NCI-H1694 treated with DMSO at 0.1 percent for 48 hours (cell line): ENCODE measurements at regions not wholly inside any gene's neighbourhood (a gene's known extent, or its start where the extent isn't known, plus 50 kb on each side); places are given as distances from the start of the nearest gene placed in this dataset.
A peak's percentile ranks its signal among the peaks of the same experiment; 100 is the strongest.
"Not testable (repeated sequence)": the region's sequence is repeated elsewhere in the genome, so short reads cannot be mapped to it uniquely, and the experiment has no call there.

Source experiments
- DNase-seq: peaks from one replicate; lab custom pipeline; 2025; lab: John Stamatoyannopoulos, UW

- no peak for DNase-seq
Observed at GRCh38 chr10:84571146-84571545, 242.8 kb downstream of the CCSER2 start.

DNA sequence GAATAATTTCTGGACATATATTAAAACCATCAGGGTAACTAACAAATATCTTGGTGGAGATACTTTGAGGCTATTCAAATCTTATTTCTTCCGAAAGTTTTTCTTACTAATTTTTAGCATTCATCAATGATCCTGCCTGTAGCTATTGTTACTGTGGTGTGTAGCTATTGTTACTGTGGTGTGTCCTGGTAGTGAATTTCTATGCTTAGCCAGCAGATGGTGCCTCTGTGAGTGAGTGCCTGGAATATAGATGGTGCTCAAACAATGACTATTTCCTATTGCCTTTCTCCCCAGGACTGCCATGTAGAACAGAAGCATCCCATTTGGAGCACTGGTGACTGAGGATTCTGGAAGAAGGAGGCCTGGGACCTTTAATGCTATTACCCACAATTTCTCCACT, 245.7 kb downstream of the CCSER2 start:
- DNase-seq: peak; percentile 18

DNA sequence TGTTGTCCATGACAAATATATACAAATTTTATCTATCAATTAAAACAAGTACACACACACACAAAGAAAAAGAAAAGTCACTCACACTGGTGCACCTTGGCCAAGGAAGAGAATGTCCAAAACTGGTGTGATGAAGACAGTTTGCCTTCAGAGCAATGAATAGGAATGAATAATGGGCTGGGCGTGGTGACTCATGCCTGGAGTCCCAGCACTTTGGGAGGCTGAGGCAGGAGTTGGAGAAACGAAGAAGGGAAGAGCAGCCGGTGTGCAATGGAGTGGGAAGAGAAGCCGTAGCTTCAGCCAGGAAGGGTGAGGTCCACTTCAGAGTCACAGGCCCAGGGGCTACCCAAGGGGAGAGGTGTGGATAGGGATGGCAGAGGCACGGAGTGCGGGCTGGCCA, 253.6 kb downstream of the CCSER2 start:
- DNase-seq: no peak

DNA sequence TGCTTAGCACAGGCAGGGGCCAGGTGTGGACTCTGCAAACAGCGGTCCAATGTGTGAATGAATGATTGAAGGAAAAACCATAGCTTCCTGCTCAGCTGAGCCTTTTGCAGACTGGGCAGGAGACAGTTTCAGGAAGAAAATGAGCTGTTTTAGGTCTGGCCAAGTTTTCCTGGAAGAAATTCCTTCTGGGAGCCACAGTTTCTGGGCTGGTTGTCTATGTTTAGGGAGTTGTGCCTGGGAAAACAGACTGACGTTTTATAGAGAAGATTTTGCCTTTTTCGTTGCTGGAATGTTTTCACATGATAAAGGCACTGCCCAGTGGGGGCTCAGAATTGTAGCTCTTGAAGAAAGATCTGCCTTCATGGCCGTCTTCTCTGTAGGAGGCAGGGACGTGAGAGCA, 255.1 kb downstream of the CCSER2 start:
- DNase-seq: no peak

DNA sequence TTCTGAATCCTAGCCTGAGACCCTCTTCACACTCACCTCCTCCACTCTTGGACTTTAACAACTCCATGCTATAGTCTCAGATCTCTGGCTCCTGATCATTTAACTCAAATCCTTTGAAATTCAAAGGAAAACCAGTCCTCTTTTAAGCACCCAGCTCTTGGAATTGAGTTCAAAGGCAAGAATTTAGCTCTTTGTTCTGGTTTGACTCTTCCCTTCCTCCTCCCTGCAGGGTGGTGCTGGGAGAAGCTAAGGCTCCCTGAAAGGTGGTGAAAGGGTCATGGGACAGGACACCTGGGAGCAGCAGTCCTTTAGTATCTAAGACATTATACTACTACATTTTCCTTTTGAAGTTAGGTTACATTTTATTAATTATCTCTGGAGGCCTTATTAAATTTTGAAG, 259.4 kb downstream of the CCSER2 start:
- DNase-seq: no peak

GRCh38 chr10:84588426-84588825, 260.0 kb downstream of the CCSER2 start:
- no peak for DNase-seq

GRCh38 chr10:84588971-84589370, 260.6 kb downstream of the CCSER2 start:
- DNase-seq: no peak

GRCh38 chr10:84589526-84590205, 261.3 kb downstream of the CCSER2 start:
- no peak for DNase-seq

DNA sequence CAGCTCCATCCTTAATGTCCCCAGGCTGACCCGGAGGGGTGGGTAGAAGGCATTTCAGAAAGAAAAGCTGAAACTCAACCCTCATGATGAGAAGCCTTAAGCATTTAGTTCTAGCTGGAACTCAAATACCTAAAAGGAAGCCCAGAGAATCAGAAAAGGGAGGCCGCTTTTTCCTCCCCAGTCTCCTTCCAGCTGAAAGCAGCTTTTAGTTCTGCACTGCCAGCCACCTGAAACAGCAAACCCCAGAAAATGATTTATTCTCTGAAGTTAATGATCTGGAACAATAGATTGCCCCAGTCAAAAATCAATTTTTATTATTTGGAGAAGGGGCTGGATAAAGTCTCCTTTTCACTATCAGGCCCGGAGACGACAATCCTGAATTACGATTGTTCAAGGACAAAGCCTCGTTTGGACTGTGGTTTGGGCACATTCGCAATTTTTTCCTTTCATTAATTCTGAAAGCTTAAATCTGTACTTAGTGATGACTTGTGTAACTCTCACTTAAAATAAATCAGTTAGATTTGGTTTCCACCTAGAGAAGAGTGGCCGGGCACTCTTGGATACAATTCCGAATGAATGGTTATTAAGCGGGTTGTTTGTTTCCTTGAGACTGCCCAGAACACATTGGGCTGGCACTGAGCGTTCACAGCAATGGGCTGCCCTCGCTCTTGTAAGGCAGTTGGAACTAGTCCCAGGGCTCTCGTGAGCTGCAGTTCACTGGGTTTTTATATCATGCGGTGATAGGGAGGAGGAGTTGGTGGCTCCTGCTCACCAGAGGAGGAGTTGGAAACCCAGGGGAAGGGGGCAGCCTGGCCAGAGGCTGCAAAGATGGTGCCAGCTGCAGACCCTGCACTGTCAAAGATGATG, 262.2 kb downstream of the CCSER2 start:
- peak; percentile 31 for DNase-seq

- no peak for DNase-seq
Observed at GRCh38 chr10:84593506-84593905, 265.1 kb downstream of the CCSER2 start.

- no peak for DNase-seq
Observed at GRCh38 chr10:84596585-84596984, 268.2 kb downstream of the CCSER2 start.

DNA sequence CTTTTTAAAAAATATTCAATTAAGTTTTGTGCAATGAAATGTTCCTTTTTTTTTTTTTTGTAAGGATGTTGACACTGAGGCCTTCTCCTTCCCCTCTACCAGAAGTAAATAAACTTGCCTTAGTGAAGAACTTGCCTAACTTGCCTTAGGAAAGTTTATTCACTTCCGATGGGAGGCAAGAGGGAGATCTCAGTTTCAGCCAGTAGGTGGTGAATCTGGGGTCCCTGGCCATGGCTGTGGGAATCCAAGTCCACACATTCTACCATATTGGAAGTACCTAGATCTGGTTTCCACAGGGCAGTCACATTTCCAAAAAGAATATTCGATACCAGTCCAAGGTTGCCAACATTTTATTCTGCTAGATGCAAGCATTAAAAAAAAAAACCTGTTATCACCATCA, 270.9 kb downstream of the CCSER2 start:
- no peak for DNase-seq

DNA sequence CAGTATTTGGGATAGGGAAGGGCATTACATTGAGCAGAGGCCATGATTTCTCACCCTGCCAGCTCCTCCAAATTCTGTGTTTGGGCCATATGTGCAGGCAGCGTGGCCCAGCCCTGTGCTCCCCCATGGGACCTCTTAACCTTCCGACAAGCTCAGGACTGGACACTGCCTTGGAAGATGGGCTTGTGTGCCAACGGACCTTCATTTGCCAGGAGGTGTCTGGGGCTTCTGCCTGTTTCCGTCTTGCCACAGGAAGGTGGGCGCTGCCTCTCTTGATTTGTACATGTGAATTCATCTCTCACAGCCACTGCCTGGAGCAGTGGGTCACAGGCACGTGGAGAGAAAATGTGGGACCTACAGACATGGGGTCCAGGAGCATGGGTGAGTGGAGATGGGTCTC, 272.6 kb downstream of the CCSER2 start:
- no peak for DNase-seq

DNA sequence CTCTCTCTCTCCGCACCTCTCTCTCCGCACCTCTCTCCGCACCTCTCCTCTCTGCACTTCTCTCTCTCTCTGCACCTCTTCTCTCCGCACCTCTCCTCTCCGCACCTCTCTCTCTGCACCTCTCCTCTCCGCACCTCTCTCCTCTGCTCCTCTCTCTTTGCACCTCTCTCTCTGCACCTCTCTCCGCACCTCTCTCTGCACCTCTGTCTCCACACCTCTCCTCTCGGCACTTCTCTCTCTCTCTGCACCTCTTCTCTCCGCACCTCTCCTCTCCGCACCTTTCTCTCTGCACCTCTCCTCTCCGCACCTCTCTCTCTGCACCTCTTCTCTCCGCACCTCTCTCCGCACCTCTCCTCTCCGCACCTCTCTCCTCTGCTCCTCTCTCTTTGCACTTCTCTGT, 274.2 kb downstream of the CCSER2 start:
- DNase-seq: not testable (repeated sequence)

- no peak for DNase-seq
Observed at GRCh38 chr10:84603971-84604370, 275.6 kb downstream of the CCSER2 start.

GRCh38 chr10:84605802-84606201, 277.4 kb downstream of the CCSER2 start:
- DNase-seq: no peak

DNA sequence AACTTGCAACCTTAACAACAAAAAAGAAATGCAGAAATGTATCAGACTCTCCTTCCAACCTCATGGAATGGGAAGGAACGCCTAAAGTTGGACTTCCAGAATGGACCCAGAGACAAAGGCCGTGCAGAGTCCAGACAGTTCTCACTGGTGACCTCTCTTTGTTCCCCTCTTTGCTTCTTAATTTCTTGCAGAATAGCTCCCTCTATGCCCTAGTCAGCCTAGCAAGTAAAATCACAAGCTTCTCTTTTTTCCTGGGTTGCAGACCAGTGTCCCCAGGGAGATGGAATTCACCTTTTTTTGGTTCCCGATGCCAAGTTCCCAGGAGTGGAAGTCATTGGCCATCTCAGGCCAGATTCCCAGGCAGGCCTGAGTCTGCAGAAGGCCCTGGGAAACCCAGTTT, 278.0 kb downstream of the CCSER2 start:
- DNase-seq: no peak

DNA sequence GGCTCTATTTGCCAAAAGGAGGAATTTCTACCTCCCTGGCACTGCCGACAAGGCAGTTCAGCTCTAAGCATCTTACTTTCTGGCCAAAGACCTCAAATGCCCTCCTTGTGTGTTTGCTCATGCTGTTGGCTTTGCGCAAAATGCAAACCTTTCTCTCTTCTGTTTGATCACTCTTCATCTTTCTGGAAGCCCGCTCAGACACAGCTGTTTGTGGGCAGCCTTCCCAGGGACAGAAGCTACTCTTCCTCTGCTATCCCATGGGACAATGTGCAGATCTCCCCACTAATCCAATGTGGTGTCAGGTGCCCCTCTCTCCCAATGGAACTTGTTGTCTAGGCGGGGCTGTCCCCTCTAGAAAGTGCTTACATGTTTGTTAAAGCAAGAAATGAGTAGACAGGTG, 278.7 kb downstream of the CCSER2 start:
- DNase-seq: no peak

DNA sequence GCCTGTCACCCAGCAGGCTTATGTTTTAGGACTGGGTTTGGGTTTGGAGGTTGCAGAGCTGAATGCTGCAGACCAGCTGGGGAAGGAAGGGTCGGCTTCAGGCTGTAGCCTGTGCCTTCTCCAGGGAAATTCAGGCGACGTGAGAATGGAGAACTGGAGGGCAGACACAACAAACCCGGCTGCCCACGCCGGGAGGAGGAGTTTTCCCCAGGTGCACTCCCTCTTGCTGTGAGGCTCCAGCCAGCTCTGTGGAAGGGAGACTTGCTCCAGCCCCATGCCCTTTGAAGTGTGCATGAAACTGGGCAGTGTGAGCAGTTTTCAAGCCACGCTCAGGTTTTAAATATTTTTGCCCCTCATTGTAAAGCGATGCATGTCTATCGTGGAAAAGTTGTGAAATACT, 279.1 kb downstream of the CCSER2 start:
- no peak for DNase-seq

DNA sequence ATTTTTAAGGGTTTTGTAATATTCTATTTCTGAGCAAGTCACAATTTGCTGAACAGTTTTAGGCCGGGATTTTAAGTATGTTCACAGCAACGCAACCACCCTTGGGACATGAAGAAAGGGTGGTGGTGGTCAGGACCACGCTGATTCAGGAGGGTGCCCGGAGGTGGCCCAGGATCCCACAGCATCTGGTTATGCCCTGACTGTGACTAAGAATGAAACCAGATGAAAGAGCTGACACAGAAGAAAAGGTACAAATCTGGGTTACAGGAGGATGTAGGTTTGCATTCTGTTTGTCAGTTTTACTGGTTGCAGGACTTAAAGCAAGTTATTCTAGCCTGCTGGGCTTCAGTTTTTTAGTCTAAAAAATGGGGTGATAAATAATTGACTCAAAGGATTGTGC, 279.7 kb downstream of the CCSER2 start:
- no peak for DNase-seq

DNA sequence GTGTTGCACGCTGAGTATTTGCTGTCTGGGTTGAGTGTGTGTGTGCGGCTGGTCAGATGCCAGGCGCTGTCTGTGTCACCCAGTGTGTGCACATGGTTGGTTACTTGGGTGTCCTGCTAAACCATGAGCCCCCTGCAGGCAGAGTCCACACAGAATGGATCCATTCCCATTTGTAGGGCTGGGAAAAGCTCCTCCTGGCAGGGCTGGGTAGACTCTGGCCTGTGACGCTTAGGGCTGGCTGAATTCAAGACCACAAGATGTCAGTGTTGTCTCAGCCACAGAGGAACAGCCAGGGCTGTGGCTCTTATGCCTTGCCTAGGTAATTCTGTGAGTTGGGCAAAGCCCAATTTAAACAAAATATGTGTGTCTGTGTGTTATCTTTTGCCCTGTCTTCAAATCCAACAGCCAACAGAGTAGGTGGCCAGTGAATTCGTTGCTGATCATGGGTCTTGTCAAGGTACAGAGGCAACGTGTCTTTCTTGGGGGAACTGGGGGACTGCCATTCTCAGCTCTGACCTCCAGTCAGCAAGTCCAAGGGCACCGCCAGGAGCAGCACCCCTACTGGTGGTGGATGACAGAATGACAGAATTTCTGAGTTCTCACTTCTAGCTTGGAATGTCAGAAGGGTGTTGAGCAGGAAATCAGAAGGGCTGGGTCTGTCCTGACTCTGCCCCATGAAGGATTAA, 285.1 kb downstream of the CCSER2 start:
- peak; percentile 58 for DNase-seq

- no peak for DNase-seq
Observed at GRCh38 chr10:84626397-84627087, 298.2 kb downstream of the CCSER2 start.
